Activated T-helper 2 cell treated with anti-CD3 and anti-CD28 coated beads, Interferon-gamma antibody, Interleukin-2, Interleukin-4, amounts not matched to agents 10 μg/mL and 5 μg/mL and 100 μg/mL, durations not matched to agents 14 hours and 24 hours and 36 hours (primary cell): ENCODE measurements at regions not wholly inside any gene's neighbourhood (a gene's known extent, or its start where the extent isn't known, plus 50 kb on each side); places are given as distances from the start of the nearest gene placed in this dataset.

Experiments
- DNase-seq: peaks from one replicate; pipeline ENCODE4 v3.0.0; 2021; ENCODE audit warnings: low spot score
- H3K27ac Mint-ChIP-seq: one replicate; pipeline ENCODE4 v1.8.0; 2021; ENCODE audit warnings: mixed read lengths
- H3K27me3 Mint-ChIP-seq: one replicate; pipeline ENCODE4 v1.8.0; 2021; ENCODE audit warnings: low read depth, mixed read lengths
- H3K36me3 Mint-ChIP-seq: one replicate; pipeline ENCODE4 v1.8.0; 2021; ENCODE audit warnings: low read depth, mixed read lengths
- H3K4me1 Mint-ChIP-seq: one replicate; pipeline ENCODE4 v1.8.0; 2021; ENCODE audit warnings: low read depth, mixed read lengths
- H3K4me3 Mint-ChIP-seq: one replicate; pipeline ENCODE4 v1.8.0; 2021; ENCODE audit warnings: low read depth, mild to moderate bottlenecking, moderate library complexity, mixed read lengths
- H3K9me3 Mint-ChIP-seq: one replicate; pipeline ENCODE4 v1.8.0; 2021; ENCODE audit warnings: mixed read lengths
- intact Hi-C: fragments of 100-400 bp; cut with micrococcal nuclease; formaldehyde crosslinking; loops from one replicate; pipeline ENCODE4 v1.15.1; 2023

DNA sequence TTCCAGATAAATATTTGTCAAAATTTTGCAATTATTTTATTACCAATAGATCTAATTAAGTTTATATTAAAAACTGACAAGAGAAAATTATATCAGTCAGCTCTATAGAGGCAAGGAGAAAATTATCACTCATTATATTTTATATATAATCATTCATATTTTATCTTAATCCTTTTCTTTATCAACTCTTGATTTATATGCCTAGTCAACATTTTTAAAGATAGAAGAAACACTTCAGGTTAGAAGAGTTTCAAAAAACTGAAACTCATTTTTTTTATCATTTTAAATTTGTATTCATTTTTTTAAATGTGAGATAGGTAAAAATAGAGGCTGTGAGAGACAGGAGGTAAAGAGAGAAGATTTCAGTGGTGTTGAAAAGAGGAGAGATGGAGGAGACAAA, 217.3 kb upstream of the P2RY1 start:
- Mint-ChIP-seq H3K27ac (no peak overlapping the region), H3K4me3 (no peak overlapping the region), H3K36me3 (no peaks in the 10 kb centered on the region), H3K27me3 (peaks cover 6% of the 10 kb centered on the region), H3K4me1 (no peaks in the 10 kb centered on the region), H3K9me3 (no peaks in the 10 kb centered on the region)
- intact Hi-C loops: no loop called here
- DNase-seq: no peak

DNA sequence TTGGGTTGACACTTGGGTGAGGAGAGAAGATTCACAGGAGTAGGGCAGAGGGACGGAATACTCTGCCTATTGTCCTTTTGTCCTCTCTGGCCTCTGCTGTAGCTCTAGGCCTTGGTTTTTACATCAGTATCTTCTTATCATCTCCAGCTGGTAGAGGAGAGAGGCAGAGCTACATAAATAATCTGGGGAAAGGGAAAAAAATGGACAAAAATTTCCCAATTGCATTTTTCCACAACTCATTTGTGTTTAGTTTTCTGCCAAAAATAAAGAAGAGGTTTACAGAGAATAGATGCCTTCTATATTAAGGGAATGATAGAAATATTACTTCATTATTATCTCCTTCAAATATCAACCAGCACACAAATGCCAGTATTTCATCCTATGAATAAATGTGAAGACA, 216.4 kb upstream of the P2RY1 start:
- no peak for DNase-seq
- Mint-ChIP-seq H3K36me3 (no peaks in the 10 kb centered on the region), H3K27ac (no peak overlapping the region), H3K4me1 (no peaks in the 10 kb centered on the region), H3K4me3 (no peak overlapping the region), H3K9me3 (no peaks in the 10 kb centered on the region), H3K27me3 (peaks cover 11% of the 10 kb centered on the region)
- intact Hi-C loops: no loop called here

GRCh38 chr3:152619691-152620090, 215.2 kb upstream of the P2RY1 start:
- Mint-ChIP-seq H3K4me1 (no peaks in the 10 kb centered on the region), H3K27me3 (peaks cover 15% of the 10 kb centered on the region), H3K36me3 (no peaks in the 10 kb centered on the region), H3K27ac (no peak overlapping the region), H3K4me3 (no peak overlapping the region), H3K9me3 (no peaks in the 10 kb centered on the region)
- intact Hi-C loops: no loop called here
- DNase-seq: no peak

DNA sequence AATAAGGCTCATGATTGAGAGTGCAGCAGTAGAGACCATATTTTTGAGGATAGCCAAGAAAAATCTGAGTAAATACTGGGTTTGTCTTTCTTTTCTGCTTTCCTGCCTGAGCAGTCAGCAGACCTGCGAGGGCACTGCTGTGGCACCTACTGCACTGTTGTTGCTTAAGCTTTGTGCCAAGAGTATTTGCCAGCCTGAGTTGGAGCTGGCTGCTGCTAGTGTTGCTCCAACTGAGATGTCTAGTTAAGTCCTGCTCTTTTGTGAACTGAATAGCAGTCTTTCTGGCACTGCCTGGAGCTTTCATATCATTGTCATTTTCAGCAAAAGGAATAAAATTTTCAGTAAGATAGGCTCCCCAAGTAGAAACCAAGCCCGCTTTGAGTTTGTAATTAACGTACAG, 214.5 kb upstream of the P2RY1 start:
- H3K9me3 Mint-ChIP-seq: no peaks in the 10 kb centered on the region
- H3K27me3 Mint-ChIP-seq: peaks cover 15% of the 10 kb centered on the region
- H3K27ac Mint-ChIP-seq: no peak overlapping the region
- H3K36me3 Mint-ChIP-seq: no peaks in the 10 kb centered on the region
- no peak overlapping the region for H3K4me3 Mint-ChIP-seq
- no peak for DNase-seq
- no peaks in the 10 kb centered on the region for H3K4me1 Mint-ChIP-seq
- intact Hi-C loops: no loop called here

- Mint-ChIP-seq H3K36me3 (no peaks in the 10 kb centered on the region), H3K9me3 (no peaks in the 10 kb centered on the region), H3K27me3 (peaks cover 15% of the 10 kb centered on the region), H3K4me3 (no peak overlapping the region), H3K4me1 (no peaks in the 10 kb centered on the region), H3K27ac (no peak overlapping the region)
- DNase-seq: no peak
- intact Hi-C loops: no loop called here
These were observed 213.7 kb upstream of the P2RY1 start for GRCh38 chr3:152621006-152621868.

- Mint-ChIP-seq H3K27me3 (peaks cover 15% of the 10 kb centered on the region), H3K27ac (no peak overlapping the region), H3K9me3 (no peaks in the 10 kb centered on the region), H3K4me3 (no peak overlapping the region), H3K36me3 (no peaks in the 10 kb centered on the region), H3K4me1 (no peaks in the 10 kb centered on the region)
- intact Hi-C loops: no loop called here
- DNase-seq: no peak
These were observed 212.7 kb upstream of the P2RY1 start for GRCh38 chr3:152621967-152622810.

GRCh38 chr3:152622811-152623167, 212.1 kb upstream of the P2RY1 start:
- Mint-ChIP-seq H3K9me3 (no peaks in the 10 kb centered on the region), H3K4me3 (no peak overlapping the region), H3K4me1 (no peaks in the 10 kb centered on the region), H3K27me3 (peaks cover 15% of the 10 kb centered on the region), H3K27ac (no peak overlapping the region), H3K36me3 (no peaks in the 10 kb centered on the region)
- no peak for DNase-seq
- intact Hi-C loops: no loop called here

DNA sequence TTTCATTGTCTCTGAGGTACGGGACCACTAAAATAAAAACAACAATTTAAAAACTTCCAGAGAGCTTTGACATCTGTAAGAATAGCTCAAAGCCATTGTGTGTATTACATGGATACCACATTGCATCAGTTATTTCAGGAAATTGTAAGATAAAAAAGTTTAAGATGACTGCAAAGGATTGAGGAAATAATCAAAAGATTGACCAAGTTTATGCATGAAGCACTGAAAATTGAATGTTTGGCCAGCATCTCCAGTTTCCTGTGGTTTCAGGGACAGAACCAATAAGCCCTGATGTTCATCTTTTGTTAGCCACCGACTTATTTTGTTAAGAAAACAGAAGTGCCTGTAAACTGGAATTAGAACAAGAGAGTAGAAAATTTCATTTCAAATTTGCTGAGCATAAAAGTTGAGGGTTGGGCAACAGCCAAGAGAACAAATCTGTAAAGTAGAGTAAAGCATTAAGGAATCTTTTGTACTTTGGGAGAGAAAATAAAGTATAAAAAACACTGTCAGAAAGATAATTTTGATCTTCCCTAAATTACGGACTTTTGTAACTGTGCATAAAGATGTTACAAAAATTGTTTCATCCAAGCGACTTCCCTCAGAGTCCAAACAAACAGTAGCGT, 211.5 kb upstream of the P2RY1 start:
- no peak overlapping the region for H3K27ac Mint-ChIP-seq
- no peak for DNase-seq
- no peak overlapping the region for H3K4me3 Mint-ChIP-seq
- peaks cover 15% of the 10 kb centered on the region for H3K27me3 Mint-ChIP-seq
- H3K9me3 Mint-ChIP-seq: no peaks in the 10 kb centered on the region
- intact Hi-C loops: no loop called here
- H3K36me3 Mint-ChIP-seq: no peaks in the 10 kb centered on the region
- no peaks in the 10 kb centered on the region for H3K4me1 Mint-ChIP-seq

- no peak overlapping the region for H3K27ac Mint-ChIP-seq
- H3K4me3 Mint-ChIP-seq: no peak overlapping the region
- no peaks in the 10 kb centered on the region for H3K4me1 Mint-ChIP-seq
- no peaks in the 10 kb centered on the region for H3K36me3 Mint-ChIP-seq
- H3K9me3 Mint-ChIP-seq: no peaks in the 10 kb centered on the region
- DNase-seq: no peak
- intact Hi-C loops: no loop called here
- H3K27me3 Mint-ChIP-seq: peaks cover 15% of the 10 kb centered on the region
These were observed 208.7 kb upstream of the P2RY1 start for GRCh38 chr3:152626226-152626625.

- Mint-ChIP-seq H3K9me3 (no peaks in the 10 kb centered on the region), H3K36me3 (no peaks in the 10 kb centered on the region), H3K27ac (no peak overlapping the region), H3K4me1 (no peaks in the 10 kb centered on the region), H3K4me3 (no peak overlapping the region), H3K27me3 (peaks cover 5% of the 10 kb centered on the region)
- intact Hi-C loops: no loop called here
- no peak for DNase-seq
These were observed 206.4 kb upstream of the P2RY1 start for GRCh38 chr3:152628496-152628895.

DNA sequence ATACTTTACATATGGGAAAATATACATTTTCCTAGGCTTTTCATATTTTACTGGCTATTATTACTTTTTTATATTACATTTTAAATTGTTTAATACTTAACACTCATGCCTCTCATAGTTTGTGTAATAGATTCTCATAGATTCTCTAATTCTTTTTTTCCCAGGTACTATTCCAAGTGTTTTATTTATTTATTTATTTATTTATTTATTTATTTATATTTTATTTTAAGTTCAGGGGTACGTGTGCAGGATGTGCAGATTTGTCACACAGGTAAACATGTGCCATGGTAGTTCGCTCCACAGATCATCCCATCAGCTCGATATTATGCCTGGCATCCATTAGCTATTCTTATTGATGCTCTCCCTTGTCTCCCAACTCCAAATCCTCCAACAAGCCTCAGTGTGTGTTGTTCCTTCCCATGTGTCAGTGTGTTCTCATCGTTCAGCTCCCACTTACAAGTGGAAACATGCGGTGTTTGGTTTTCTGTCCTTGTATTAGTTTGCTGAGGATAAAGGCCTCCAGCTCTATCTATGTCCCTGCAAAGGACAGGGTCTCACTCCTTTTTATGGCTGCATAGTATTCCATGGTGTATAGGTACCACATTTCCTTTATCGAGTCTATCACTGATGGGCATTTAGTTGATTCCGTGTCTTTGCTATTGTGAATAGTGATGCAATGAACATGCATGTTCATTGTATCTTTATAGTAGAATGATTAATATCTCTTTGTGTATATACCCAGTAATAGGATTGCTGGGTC, 205.4 kb upstream of the P2RY1 start:
- no peaks in the 10 kb centered on the region for H3K9me3 Mint-ChIP-seq
- intact Hi-C loops: no loop called here
- no peaks in the 10 kb centered on the region for H3K27me3 Mint-ChIP-seq
- no peak overlapping the region for H3K4me3 Mint-ChIP-seq
- DNase-seq: no peak
- no peaks in the 10 kb centered on the region for H3K36me3 Mint-ChIP-seq
- no peaks in the 10 kb centered on the region for H3K4me1 Mint-ChIP-seq
- H3K27ac Mint-ChIP-seq: no peak overlapping the region

DNA sequence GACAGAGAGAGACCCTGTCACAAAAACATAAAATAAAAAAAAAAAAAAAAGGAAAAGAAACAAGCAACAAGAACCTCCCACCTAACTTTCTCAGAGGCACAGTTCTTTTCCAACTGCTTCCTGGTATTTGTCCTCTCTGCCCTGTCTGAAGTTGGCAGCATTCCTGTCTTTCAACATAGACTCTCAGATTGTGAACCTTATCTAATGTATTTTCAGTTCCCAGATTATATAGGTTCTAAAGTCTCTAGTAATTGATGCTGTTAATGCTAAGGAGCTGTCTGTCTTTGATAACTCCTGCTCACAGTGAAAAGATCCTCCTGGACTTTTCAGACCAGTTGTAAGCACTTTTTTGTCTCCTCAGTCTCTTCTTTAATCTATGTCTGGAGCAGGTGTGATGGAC, 199.5 kb upstream of the P2RY1 start:
- H3K4me3 Mint-ChIP-seq: no peak overlapping the region
- no peak overlapping the region for H3K27ac Mint-ChIP-seq
- no peaks in the 10 kb centered on the region for H3K9me3 Mint-ChIP-seq

More for the DNA sequence above, 199.5 kb upstream of the P2RY1 start:
- Mint-ChIP-seq H3K27me3 (peaks cover 12% of the 10 kb centered on the region), H3K4me1 (no peaks in the 10 kb centered on the region), H3K36me3 (no peaks in the 10 kb centered on the region)
- intact Hi-C loops: no loop called here
- DNase-seq: no peak
